IMR-90 (cell line): ENCODE measurements at regions not wholly inside any gene's neighbourhood (a gene's known extent, or its start where the extent isn't known, plus 50 kb on each side); places are given as distances from the start of the nearest gene placed in this dataset.
A peak's percentile ranks its signal among the peaks of the same experiment; 100 is the strongest.

Experiments used
- ATAC-seq: fragments of 200-7000 bp; cut with Tn5 transposase; 2 replicates; pipeline ENCODE4 v1.9.1; 2020; ENCODE audit warnings: low read depth, mild to moderate bottlenecking, moderate library complexity
- BruUV-seq: library from RNA; stranded (reverse); fragments of 400-500 nt; replicated peaks from 2 replicates; lab custom pipeline; 2021; lab: Mats Ljungman, UMichigan
- CTCF ChIA-PET: fragments of 300-600 bp; formaldehyde crosslinking; extraction: SDS; loops from one replicate; lab custom pipeline; 2021; ENCODE audit warnings: antibody characterized with exemption; lab: Yijun Ruan, JAX
- POLR2A ChIA-PET: fragments of 300-600 bp; sonication (Branson Sonifier 250); formaldehyde crosslinking; loops from one replicate; lab custom pipeline; 2022; ENCODE audit warnings: antibody characterized with exemption; ENCODE audit not compliant: unreplicated experiment; lab: Charles Lee
- DNase-seq: peaks from one replicate; pipeline ENCODE4 v3.0.0; 2013
- H2AFZ ChIP-seq: replicated peaks from 2 replicates; pipeline ENCODE3; 2013; ENCODE audit warnings: low read length, mild to moderate bottlenecking; ENCODE audit not compliant: poor library complexity
- H2AK5ac ChIP-seq: 2 replicates; pipeline ENCODE4 v1.6.1; 2013; ENCODE audit warnings: low read depth, low read length, inconsistent platforms
- H2AK9ac ChIP-seq: replicated peaks from 2 replicates; pipeline ENCODE3; 2013; ENCODE audit warnings: mild to moderate bottlenecking, low read depth, low read length, moderate library complexity; ENCODE audit not compliant: poor library complexity
- H2BK120ac ChIP-seq: 2 replicates; pipeline ENCODE4 v1.6.1; 2013; ENCODE audit warnings: low read depth, low read length, inconsistent platforms
- H2BK15ac ChIP-seq: 3 replicates; pipeline ENCODE4 v1.6.1; 2013; ENCODE audit warnings: low read depth, low read length, inconsistent platforms
- H2BK20ac ChIP-seq: 2 replicates; pipeline ENCODE4 v1.6.1; 2013; ENCODE audit warnings: low read depth, mild to moderate bottlenecking, inconsistent platforms, low read length, moderate library complexity
- H2BK5ac ChIP-seq: 2 replicates; pipeline ENCODE4 v1.6.1; 2013; ENCODE audit warnings: mild to moderate bottlenecking, low read depth, low read length, inconsistent platforms; ENCODE audit not compliant: poor library complexity, severe bottlenecking
- H3K14ac ChIP-seq: replicated peaks from 2 replicates; pipeline ENCODE4 v1.6.1; 2013; ENCODE audit warnings: low read depth, low read length, inconsistent platforms
- H3K18ac ChIP-seq: 2 replicates; pipeline ENCODE4 v1.6.1; 2013; ENCODE audit warnings: low read depth, low read length, control low read depth
- H3K23ac ChIP-seq: 2 replicates; pipeline ENCODE4 v1.6.1; 2013; ENCODE audit warnings: low read depth, low read length, inconsistent platforms
- H3K27ac ChIP-seq: 2 replicates; pipeline ENCODE4 v1.5.1; 2013; ENCODE audit warnings: mild to moderate bottlenecking, control low read depth, low read length; ENCODE audit not compliant: insufficient read depth
- H3K27me3 ChIP-seq: 2 replicates; pipeline ENCODE4 v1.6.1; 2013; ENCODE audit warnings: low read length; ENCODE audit not compliant: control insufficient read depth, insufficient read depth
- H3K36me3 ChIP-seq: 2 replicates; pipeline ENCODE4 v1.6.1; 2013; ENCODE audit warnings: low read length, mixed read lengths; ENCODE audit not compliant: control insufficient read depth, insufficient read depth
- H3K4ac ChIP-seq: 2 replicates; pipeline ENCODE4 v1.6.1; 2013; ENCODE audit warnings: low read depth, low read length, inconsistent platforms
- H3K4me1 ChIP-seq: 2 replicates; pipeline ENCODE4 v1.6.1; 2013; ENCODE audit warnings: low read length, mixed read lengths; ENCODE audit not compliant: control insufficient read depth, insufficient read depth
- H3K4me2 ChIP-seq: 2 replicates; pipeline ENCODE4 v1.6.1; 2013; ENCODE audit warnings: low read depth, mild to moderate bottlenecking, control low read depth, low read length, moderate library complexity
- H3K4me3 ChIP-seq: 2 replicates; pipeline ENCODE4 v1.5.1; 2013; ENCODE audit warnings: low read depth, mild to moderate bottlenecking, control low read depth, low read length, moderate library complexity; ENCODE audit not compliant: insufficient read depth
- H3K56ac ChIP-seq: 2 replicates; pipeline ENCODE4 v1.6.1; 2013; ENCODE audit warnings: low read length, inconsistent platforms; ENCODE audit not compliant: insufficient read depth; ENCODE audit errors: extremely low read depth
- H3K79me1 ChIP-seq, 2 experiments: 2 replicates each; pipeline ENCODE4 v1.6.1; 2013; ENCODE audit warnings: low read length in 2 of 2, inconsistent platforms in 1 of 2, low read depth in 1 of 2
- H3K9ac ChIP-seq: 2 replicates; pipeline ENCODE4 v1.6.1; 2013; ENCODE audit warnings: low read depth, low read length, control low read depth
- H3K9me1 ChIP-seq: 2 replicates; pipeline ENCODE4 v1.6.1; 2013; ENCODE audit warnings: low read length, inconsistent platforms; ENCODE audit not compliant: insufficient read depth
- H3K9me3 ChIP-seq: 2 replicates; pipeline ENCODE4 v1.6.1; 2013; ENCODE audit warnings: low read length; ENCODE audit not compliant: control insufficient read depth, insufficient read depth
- H4K20me1 ChIP-seq: 2 replicates; pipeline ENCODE4 v1.6.1; 2013; ENCODE audit warnings: low read length, inconsistent platforms; ENCODE audit not compliant: insufficient read depth
- H4K5ac ChIP-seq: 2 replicates; pipeline ENCODE4 v1.6.1; 2013; ENCODE audit warnings: mild to moderate bottlenecking, low read depth, low read length, control low read depth
- H4K8ac ChIP-seq, 2 experiments: 2 replicates each; pipeline ENCODE4 v1.6.1; 2013; ENCODE audit warnings: low read depth in 2 of 2, low read length in 2 of 2, control low read depth in 1 of 2, inconsistent platforms in 1 of 2
- H4K91ac ChIP-seq: 2 replicates; pipeline ENCODE4 v1.6.1; 2013; ENCODE audit warnings: low read depth, low read length, inconsistent platforms; ENCODE audit not compliant: insufficient read depth
- MAZ ChIP-seq: IDR thresholded peaks from 2 replicates; pipeline ENCODE4 v1.6.1; 2012; ENCODE audit warnings: low read depth, mild to moderate bottlenecking, low read length, improper control_type of control experiment, moderate library complexity, borderline replicate concordance
- SMC3 ChIP-seq: fragments of 150-350 bp; IDR thresholded peaks from 2 replicates; pipeline ENCODE4 v1.6.1; 2016; ENCODE audit warnings: low read depth, mild to moderate bottlenecking, antibody characterized with exemption, low read length, moderate library complexity
- WGBS, 2 experiments: methylation state at CpG; one replicate each; pipeline versions ENCODE4 v1.1.5 to v1.1.7; 2013; ENCODE audit warnings: missing lambda C conversion rate in 2 of 2; ENCODE audit not compliant: insufficient read length in 1 of 2; ENCODE audit errors: extremely low coverage in 2 of 2; 5-methylcytosine and 5-hydroxymethylcytosine counted together
- dilution Hi-C: fragments of 300-500 bp; cut with HindIII; formaldehyde crosslinking; loops from one replicate; pipeline ENCODE4 v1.14.3; 2018; ENCODE audit warnings: low sequenced_read_pairs; ENCODE audit not compliant: unreplicated experiment
- in situ Hi-C: fragments of 300-500 bp; cut with MboI; formaldehyde crosslinking; loops from 3 replicates; pipeline ENCODE4 v1.14.3; 2019; ENCODE audit warnings: low sequenced_read_pairs, inconsistent platforms, mixed read lengths
- intact Hi-C: fragments of 100-400 bp; cut with micrococcal nuclease; formaldehyde crosslinking; loops from 2 replicates; pipeline ENCODE4 v1.10.0; 2022

GRCh38 chr15:31554261-31554660 is 227.6 kb downstream of the KLF13 start:
- Histone ChIP-seq H3K27me3 (peaks cover 2% of the 10 kb centered on the region; the same call in 1 of the 2 replicates), H4K8ac (peak overlapping the region; percentile 84 to 97), H2BK15ac (peak overlapping the region; percentile 72; the same call in 2 of the 3 replicates), H3K36me3 (no peaks in the 10 kb centered on the region), H3K9me3 (no peaks in the 10 kb centered on the region), H2AK9ac (peak overlapping the region; percentile 83), H3K79me1 (no peaks in the 10 kb centered on the region), H3K4me2 (no peak overlapping the region), H3K4me1 (peaks cover 8% of the 10 kb centered on the region), H4K91ac (peak overlapping the region; percentile 95), H2BK120ac (peak overlapping the region; percentile 95), H3K4ac (peak overlapping the region; percentile 90), H3K4me3 (no peak overlapping the region), H4K5ac (peak overlapping the region; percentile 88), H3K14ac (peak overlapping the region; percentile 87), H2BK20ac (peak overlapping the region; percentile 88), H3K9ac (no peak overlapping the region), H2BK5ac (peak overlapping the region; percentile 84), H4K20me1 (no peaks in the 10 kb centered on the region), H3K23ac (0 out of 2 replicates have a peak overlapping the region, but pooled peaks have one; percentile 56), H2AFZ (peak overlapping the region; percentile 97), H3K27ac (peak overlapping the region; percentile 82), H2AK5ac (peak overlapping the region; percentile 90; the same call in 1 of the 2 replicates), H3K18ac (peak overlapping the region; percentile 87), H3K9me1 (peaks cover 3% of the 10 kb centered on the region; the same call in 1 of the 2 replicates), H3K56ac (no peak overlapping the region)
- ChIA-PET POLR2A (no interaction called here), CTCF (no interaction called here)
- ATAC-seq (peak; percentile 94), DNase-seq (peak; percentile 94)
- intact Hi-C loops (no loop called here), in situ Hi-C loops (no loop called here), dilution Hi-C loops (no loop called here)
- no TSS peak for BruUV-seq
- TF ChIP-seq MAZ (peak; percentile 53; the same call in 1 of the 2 replicates), SMC3 (no peak)
- 17% methylated on average over 1 of the region's 8 CpGs; no CpG with 5 or more reads in 1 of the 2 experiments for WGBS, 2 experiments
